SU-DHL-6 (cell line): ENCODE measurements at regions not wholly inside any gene's neighbourhood (a gene's known extent, or its start where the extent isn't known, plus 50 kb on each side); places are given as distances from the start of the nearest gene placed in this dataset.

Source experiments
- H2AFZ ChIP-seq: fragments of 200-600 bp; sonication (generic); 2 replicates; pipeline ENCODE4 v1.6.1; 2014; ENCODE audit warnings: low read depth, mild to moderate bottlenecking, moderate library complexity, mixed read lengths, antibody characterized with exemption, low read length; ENCODE audit not compliant: severe bottlenecking
- H3F3A ChIP-seq: fragments of 200-600 bp; shearing (Covaris generic); 2 replicates; pipeline ENCODE4 v1.6.0; 2016; ENCODE audit warnings: antibody characterized with exemption, mild to moderate bottlenecking; ENCODE audit not compliant: insufficient read depth
- H3K27ac ChIP-seq: fragments of 200-600 bp; sonication (generic); 2 replicates; pipeline ENCODE4 v1.5.1; 2016; ENCODE audit warnings: low read depth, mild to moderate bottlenecking, low read length, moderate library complexity, mixed read lengths
- H3K27me3 ChIP-seq: fragments of 200-600 bp; sonication (generic), shearing (Covaris generic); 2 replicates; pipeline ENCODE4 v1.6.0; 2014; ENCODE audit warnings: mild to moderate bottlenecking, low read length
- H3K36me3 ChIP-seq: fragments of 200-600 bp; sonication (generic); 2 replicates; pipeline ENCODE4 v1.6.1; 2014; ENCODE audit warnings: mild to moderate bottlenecking, low read length, mixed read lengths
- H3K4me2 ChIP-seq: fragments of 300-600, 200-600 bp; shearing (Covaris generic), sonication (generic); 2 replicates; pipeline ENCODE4 v1.6.0; 2014; ENCODE audit warnings: low read length, low read depth, mild to moderate bottlenecking; ENCODE audit not compliant: poor library complexity, severe bottlenecking
- H3K4me3 ChIP-seq: fragments of 200-600 bp; sonication (generic); 2 replicates; pipeline ENCODE4 v1.5.1; 2014; ENCODE audit warnings: antibody characterized with exemption, low read length, mild to moderate bottlenecking, mixed read lengths; ENCODE audit not compliant: insufficient read depth, poor library complexity, severe bottlenecking
- H3K79me2 ChIP-seq: fragments of 200-600 bp; sonication (generic); 2 replicates; pipeline ENCODE4 v1.6.1; 2014; ENCODE audit warnings: mild to moderate bottlenecking, low read length, moderate library complexity; ENCODE audit not compliant: insufficient read depth
- H3K9ac ChIP-seq: fragments of 200-600 bp; sonication (generic); 2 replicates; pipeline ENCODE4 v1.7.0; 2014; ENCODE audit warnings: mild to moderate bottlenecking, low read length
- H3K9me2 ChIP-seq: fragments of 200-600 bp; sonication (generic); replicated peaks from 2 replicates; pipeline ENCODE4 v1.6.1; 2014; ENCODE audit warnings: low read length; ENCODE audit not compliant: insufficient read depth
- H3K9me3 ChIP-seq: fragments of 200-600 bp; sonication (generic); 2 replicates; pipeline ENCODE4 v1.6.1; 2014; ENCODE audit warnings: low read length, mixed read lengths; ENCODE audit not compliant: insufficient read depth
- H4K20me1 ChIP-seq: fragments of 200-600 bp; sonication (generic); 2 replicates; pipeline ENCODE4 v1.6.1; 2014; ENCODE audit warnings: low read depth, mild to moderate bottlenecking, antibody characterized with exemption, low read length, moderate library complexity, mixed read lengths
- CTCF ChIP-seq: fragments of 200-600 bp; sonication (generic); IDR thresholded peaks from one replicate; pipeline ENCODE4 v1.5.1; 2017; ENCODE audit warnings: antibody characterized with exemption, mild to moderate bottlenecking, low read length, moderate library complexity; ENCODE audit not compliant: insufficient read depth, poor library complexity, severe bottlenecking
- EZH2phosphoT487 ChIP-seq: fragments of 200-600 bp; sonication (generic), shearing (Covaris generic); conservative IDR thresholded peaks from 2 replicates; pipeline ENCODE4 v1.6.1; 2018; ENCODE audit warnings: mild to moderate bottlenecking, antibody characterized with exemption, low read length, moderate library complexity, mixed read lengths

- no peaks in the 10 kb centered on the region for H3K9me3 ChIP-seq
- no peaks in the 10 kb centered on the region for H3K79me2 ChIP-seq
- no peak overlapping the region for H3K4me2 ChIP-seq
- H2AFZ ChIP-seq: no peak overlapping the region
- H4K20me1 ChIP-seq: no peaks in the 10 kb centered on the region
- no peaks in the 10 kb centered on the region for H3K27me3 ChIP-seq
- H3K9ac ChIP-seq: no peak overlapping the region
- no peaks in the 10 kb centered on the region for H3K9me2 ChIP-seq
- no peak overlapping the region for H3K27ac ChIP-seq
- TF ChIP-seq EZH2phosphoT487 (no peak), CTCF (no peak)
- H3K4me3 ChIP-seq: no peak overlapping the region
- H3F3A ChIP-seq: no peaks in the 10 kb centered on the region
- no peaks in the 10 kb centered on the region for H3K36me3 ChIP-seq
Measured at GRCh38 chr4:54390670-54391069, 161.6 kb downstream of the PDGFRA start.

- no peaks in the 10 kb centered on the region for H3F3A ChIP-seq
- TF ChIP-seq CTCF: no peak
- TF ChIP-seq EZH2phosphoT487: no peak
- no peaks in the 10 kb centered on the region for H3K9me3 ChIP-seq
- H3K79me2 ChIP-seq: no peaks in the 10 kb centered on the region
- no peak overlapping the region for H3K27ac ChIP-seq
- no peak overlapping the region for H3K4me2 ChIP-seq
- no peak overlapping the region for H3K4me3 ChIP-seq
- H3K36me3 ChIP-seq: no peaks in the 10 kb centered on the region
- H2AFZ ChIP-seq: no peak overlapping the region
- H3K27me3 ChIP-seq: no peaks in the 10 kb centered on the region
- H3K9me2 ChIP-seq: no peaks in the 10 kb centered on the region
- H4K20me1 ChIP-seq: no peaks in the 10 kb centered on the region
- H3K9ac ChIP-seq: no peak overlapping the region
Measured at GRCh38 chr4:54391104-54391503, 162.0 kb downstream of the PDGFRA start.

- Histone ChIP-seq H4K20me1 (no peaks in the 10 kb centered on the region), H3K27me3 (no peaks in the 10 kb centered on the region), H3K4me3 (no peak overlapping the region), H3K4me2 (no peak overlapping the region), H2AFZ (no peak overlapping the region), H3K27ac (no peak overlapping the region), H3K79me2 (no peaks in the 10 kb centered on the region), H3K9me2 (no peaks in the 10 kb centered on the region), H3K9me3 (no peaks in the 10 kb centered on the region), H3F3A (no peaks in the 10 kb centered on the region), H3K36me3 (no peaks in the 10 kb centered on the region), H3K9ac (no peak overlapping the region)
- no peak for TF ChIP-seq EZH2phosphoT487
Measured at GRCh38 chr4:54392479-54392878, 163.4 kb downstream of the PDGFRA start.

GRCh38 chr4:54393243-54393642 lies 164.2 kb downstream of the PDGFRA start:
- H3K79me2 ChIP-seq: no peaks in the 10 kb centered on the region
- H3K36me3 ChIP-seq: no peaks in the 10 kb centered on the region
- H3K4me3 ChIP-seq: no peak overlapping the region
- no peaks in the 10 kb centered on the region for H3F3A ChIP-seq
- no peak for TF ChIP-seq EZH2phosphoT487
- no peak for TF ChIP-seq CTCF
- H3K9ac ChIP-seq: no peak overlapping the region
- H2AFZ ChIP-seq: no peak overlapping the region
- H3K9me2 ChIP-seq: no peaks in the 10 kb centered on the region
- no peaks in the 10 kb centered on the region for H3K9me3 ChIP-seq
- no peak overlapping the region for H3K4me2 ChIP-seq
- no peaks in the 10 kb centered on the region for H4K20me1 ChIP-seq
- no peak overlapping the region for H3K27ac ChIP-seq
- H3K27me3 ChIP-seq: no peaks in the 10 kb centered on the region
